SW480 (cell line): ENCODE measurements at regions not wholly inside any gene's neighbourhood (a gene's known extent, or its start where the extent isn't known, plus 50 kb on each side); places are given as distances from the start of the nearest gene placed in this dataset.
"Not testable (repeated sequence)": the region's sequence is repeated elsewhere in the genome, so short reads cannot be mapped to it uniquely, and the experiment has no call there.

Experiments
- DNase-seq: peaks from one replicate; pipeline ENCODE4 v3.0.0-alpha.2; 2016; ENCODE audit warnings: low spot score

- no peak for DNase-seq
Measured at GRCh38 chr2:133840761-133841160, 272.5 kb upstream of the NCKAP5 start.

- no peak for DNase-seq
Measured at GRCh38 chr2:133841900-133842299, 273.6 kb upstream of the NCKAP5 start.

GRCh38 chr2:133842446-133842845, 274.2 kb upstream of the NCKAP5 start:
- DNase-seq: no peak

GRCh38 chr2:133843091-133843490, 274.8 kb upstream of the NCKAP5 start:
- DNase-seq: no peak

DNA sequence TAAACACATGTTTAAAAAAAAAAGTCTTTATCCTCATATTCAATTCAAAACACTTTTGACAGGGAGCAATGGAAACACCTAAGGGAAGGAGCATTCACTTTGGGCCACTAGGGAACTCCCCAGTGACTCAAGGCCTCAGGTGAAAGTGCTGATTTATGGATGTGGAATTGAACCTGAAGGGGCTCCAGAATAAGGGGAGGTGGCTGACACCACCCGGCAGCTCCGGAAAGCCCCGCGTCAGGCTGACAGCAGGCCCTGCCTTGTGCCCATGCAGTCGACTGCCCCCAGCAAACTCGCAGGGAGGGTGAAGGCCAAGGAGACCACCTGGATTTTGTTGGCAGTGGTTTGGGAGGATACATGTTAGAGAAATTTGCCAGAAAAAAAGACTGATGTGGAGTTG, 275.3 kb upstream of the NCKAP5 start:
- no peak for DNase-seq

- peak; percentile 69 for DNase-seq
Measured at GRCh38 chr2:133844214-133844892, 276.1 kb upstream of the NCKAP5 start.

DNA sequence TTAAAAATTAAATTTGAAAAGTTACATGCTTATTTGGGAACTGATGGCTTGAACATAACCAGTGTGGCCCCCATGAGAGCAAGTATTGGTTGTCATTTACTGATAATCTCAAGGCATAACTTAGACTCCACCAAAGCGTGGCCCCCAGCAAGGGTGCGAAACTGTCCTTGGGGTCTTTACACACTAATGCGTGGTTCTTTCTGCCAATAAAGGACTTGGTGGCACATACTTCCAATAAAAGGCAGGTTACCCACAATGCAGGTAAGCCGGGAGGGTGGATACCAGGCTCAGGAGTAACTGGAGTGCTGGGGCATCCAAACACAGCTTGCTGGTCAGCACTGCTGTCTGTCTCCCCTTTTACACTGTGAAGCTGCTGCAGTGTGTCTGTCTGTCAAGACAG, 278.2 kb upstream of the NCKAP5 start:
- DNase-seq: no peak

- no peak for DNase-seq
Measured at GRCh38 chr2:133847591-133847990, 279.3 kb upstream of the NCKAP5 start.

DNA sequence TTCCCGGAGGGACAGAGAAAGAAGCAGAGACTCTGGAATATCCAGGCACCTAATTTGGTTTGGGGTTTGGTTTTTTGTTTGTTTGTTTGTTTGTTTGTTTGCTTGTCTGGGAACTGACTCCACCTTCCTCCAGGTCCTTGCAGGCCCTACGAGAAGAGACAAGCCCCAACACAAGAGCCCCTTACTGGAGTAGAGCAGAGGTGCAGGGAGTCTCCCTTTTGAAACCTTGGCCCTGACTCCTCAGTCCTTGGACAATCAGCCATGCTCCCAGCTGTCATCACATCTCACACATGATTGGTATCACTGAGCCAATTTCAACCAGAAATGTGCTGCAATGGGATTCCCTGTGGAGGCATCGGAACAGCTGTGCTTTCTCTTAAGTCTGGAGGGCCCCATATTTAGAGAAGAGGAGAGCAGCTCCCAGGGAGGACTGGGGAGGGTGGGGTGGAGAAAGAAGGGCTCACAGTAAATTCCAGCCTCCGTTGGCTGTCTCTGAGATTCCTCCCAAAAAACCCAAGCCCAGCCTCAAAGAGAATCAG, 279.9 kb upstream of the NCKAP5 start:
- DNase-seq: no peak

- no peak for DNase-seq
Measured at GRCh38 chr2:133849341-133849740, 281.1 kb upstream of the NCKAP5 start.

DNA sequence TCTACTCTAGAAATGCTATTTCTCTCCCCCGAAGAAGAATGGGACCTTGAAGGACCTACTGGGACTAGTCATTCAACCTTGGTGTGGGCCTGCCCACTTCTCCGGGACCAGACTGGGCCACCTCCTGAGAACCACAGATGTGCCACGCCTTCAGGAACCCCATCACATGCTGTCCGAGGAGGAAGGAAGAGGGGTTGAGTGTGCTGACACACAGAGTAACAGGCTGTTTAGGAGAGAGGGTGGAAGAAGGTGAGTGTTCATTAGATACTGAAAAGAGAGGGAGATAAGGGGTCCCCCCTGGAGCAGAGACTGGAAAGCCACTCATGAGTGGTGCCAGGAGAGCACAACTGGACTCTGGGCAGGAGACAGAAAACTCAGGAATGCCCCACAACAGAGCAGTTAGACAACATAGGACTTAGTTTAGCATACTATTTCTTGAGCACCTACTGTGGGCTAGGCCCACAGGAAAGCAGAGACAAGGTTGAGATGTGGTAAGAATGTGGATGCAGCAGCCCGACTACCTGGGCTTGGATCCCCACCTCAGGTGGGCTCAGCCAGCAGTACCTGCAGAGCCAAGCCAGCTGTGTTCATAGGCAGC, 286.4 kb upstream of the NCKAP5 start:
- no peak for DNase-seq

GRCh38 chr2:133855526-133855925, 287.3 kb upstream of the NCKAP5 start:
- no peak for DNase-seq

- no peak for DNase-seq
Measured at GRCh38 chr2:133856678-133857077, 288.4 kb upstream of the NCKAP5 start.

- no peak for DNase-seq
Measured at GRCh38 chr2:133859578-133859977, 291.3 kb upstream of the NCKAP5 start.

DNA sequence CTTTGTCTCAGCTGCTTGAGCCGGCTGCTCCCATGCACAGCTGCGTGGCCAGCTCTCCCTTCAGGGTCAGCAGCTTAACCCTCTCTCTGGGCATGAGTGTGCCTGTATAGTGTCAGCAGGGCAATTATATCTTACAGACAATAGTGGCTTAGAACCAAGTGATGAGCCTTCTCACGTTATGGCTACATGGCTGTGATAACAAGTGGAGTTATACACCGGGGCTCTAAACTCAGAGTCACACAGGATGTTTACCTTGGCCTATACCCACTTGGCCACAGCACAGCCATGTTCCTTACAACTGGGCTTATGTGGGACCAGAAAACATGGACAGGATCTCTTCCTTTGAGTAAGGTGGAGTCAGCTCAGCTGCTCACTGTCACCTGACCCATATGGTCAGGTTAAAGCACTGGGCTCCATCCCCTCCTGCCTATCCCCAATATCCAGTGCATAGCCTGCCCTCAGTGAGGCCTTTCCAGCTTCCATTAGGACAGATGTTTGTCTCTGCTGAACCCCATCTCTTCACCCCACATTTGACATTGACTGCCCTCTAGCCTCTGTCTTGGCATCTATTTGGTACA, 294.2 kb upstream of the NCKAP5 start:
- no peak for DNase-seq

- no peak for DNase-seq
Measured at GRCh38 chr2:133863106-133863800, 295.0 kb upstream of the NCKAP5 start.

- no peak for DNase-seq
Measured at GRCh38 chr2:133865141-133865540, 296.9 kb upstream of the NCKAP5 start.

- no peak for DNase-seq
Measured at GRCh38 chr2:133867166-133867565, 298.9 kb upstream of the NCKAP5 start.

DNA sequence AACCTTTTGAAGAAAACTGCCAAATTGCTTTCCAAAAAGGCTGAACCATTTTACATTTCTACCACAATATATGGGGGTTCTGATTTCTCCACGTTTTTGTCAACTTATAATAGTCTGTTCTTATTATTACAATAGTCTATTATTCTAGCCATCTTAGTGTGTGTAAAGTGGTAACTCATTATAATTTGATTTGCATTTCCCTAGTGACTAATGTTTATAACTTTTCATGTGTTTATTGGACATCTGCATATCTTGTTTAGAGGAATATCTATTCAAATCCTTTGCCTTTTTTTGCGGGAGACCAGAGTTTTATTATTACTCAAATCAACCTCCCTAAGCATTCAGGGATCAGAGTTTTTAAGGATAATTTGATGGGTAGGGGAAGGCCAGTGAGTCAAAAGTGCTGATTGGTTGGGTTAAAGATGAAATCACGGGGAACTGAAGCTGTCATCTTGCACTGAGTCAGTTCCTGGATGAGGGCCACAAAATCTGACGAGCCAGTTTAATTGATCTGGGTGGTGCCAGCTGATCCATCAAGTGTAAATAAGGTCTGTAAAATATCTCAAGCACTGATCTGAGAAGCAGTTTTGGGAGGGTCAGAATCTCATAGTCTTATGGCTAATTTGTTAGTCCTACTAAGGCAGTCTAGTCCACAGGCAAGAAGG, 303.4 kb upstream of the NCKAP5 start:
- no peak for DNase-seq

DNA sequence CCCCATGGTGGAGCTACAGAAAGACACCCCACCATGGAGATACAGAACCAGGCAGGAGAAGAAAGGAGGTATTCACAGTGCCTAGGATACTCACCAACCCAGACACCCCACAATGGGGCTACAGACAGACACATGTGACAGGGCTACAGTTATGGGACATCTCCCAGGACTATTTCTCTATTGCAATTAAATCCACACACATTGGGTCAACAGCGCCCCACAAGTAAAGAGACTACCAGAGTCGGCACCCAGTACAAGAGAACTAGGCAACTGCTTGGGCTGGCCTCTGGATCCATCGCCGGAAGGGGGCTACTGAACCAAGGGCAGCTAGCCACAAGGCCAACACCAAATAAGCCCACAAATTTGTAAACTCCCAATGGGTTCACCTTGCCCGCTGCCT, 310.1 kb upstream of the NCKAP5 start:
- no peak for DNase-seq

- no peak for DNase-seq
Measured at GRCh38 chr2:133879703-133880102, 311.4 kb upstream of the NCKAP5 start.

GRCh38 chr2:133882159-133882558, 313.9 kb upstream of the NCKAP5 start:
- DNase-seq: not testable (repeated sequence)
